ENCODE measurements at regions not wholly inside any gene's neighbourhood (a gene's known extent, or its start where the extent isn't known, plus 50 kb on each side); places are given as distances from the start of the nearest gene placed in this dataset.

- TF ChIP-seq EZH2 (IDR thresholded peaks at IDR 0.05; ENCODE audit: low read length, missing control alignments) = no peak
- no peak for TF ChIP-seq CTCF (conservative IDR thresholded peaks at IDR 0.05 in 1 of 2, IDR thresholded peaks at IDR 0.05 in 1 of 2; ENCODE audit: low read depth in 1 of 2, low read length in 2 of 2)
Measured at GRCh38 chr15:70214941-70215635, 117.4 kb upstream of the TLE3 start.
